Adrenal gland (tissue), 9 donors: ENCODE measurements at regions not wholly inside any gene's neighbourhood (a gene's known extent, or its start where the extent isn't known, plus 50 kb on each side); places are given as distances from the start of the nearest gene placed in this dataset.

Experiments used
- DNase-seq, 7 donors: peaks; one replicate each; pipeline ENCODE4 v3.0.0-alpha.2; 2019 to 2020
- H3K27ac ChIP-seq, 5 donors: fragments of 200-600 bp; sonication (generic) in 4 of 5; 1 replicate in 3 of 5; 2 replicates in 2 of 5; pipeline versions ENCODE4 v1.5.1 to v1.8.0; 2016 to 2020; ENCODE audit warnings: mild to moderate bottlenecking in 1 of 5
- H3K27me3 ChIP-seq: fragments of 200-600 bp; 2 replicates; pipeline ENCODE4 v1.8.0; 2021
- H3K36me3 ChIP-seq, 2 donors: fragments of 200-600 bp; replicated peaks in 1 of 2; 1 replicate in 1 of 2; 2 replicates in 1 of 2; pipeline versions ENCODE4 v1.5.1 to v1.8.0; 2018 to 2022
- H3K4me1 ChIP-seq, 2 donors: fragments of 200-600 bp; replicated peaks in 1 of 2; 1 replicate in 1 of 2; 2 replicates in 1 of 2; pipeline versions ENCODE4 v1.5.1 to v1.8.0; 2018 to 2021
- H3K4me3 ChIP-seq, 4 donors: fragments of 200-600 bp; sonication (generic) in 3 of 4; one replicate each; pipeline ENCODE4 v1.5.1; 2016 to 2018
- H3K9me3 ChIP-seq, 3 donors: fragments of 200-600 bp; sonication (generic) in 1 of 3; replicated peaks in 1 of 3; 1 replicate in 2 of 3; 2 replicates in 1 of 3; pipeline versions ENCODE4 v1.5.1 to v1.8.0; 2016 to 2021
- POLR2A ChIP-seq, 2 donors: fragments of 450-650 bp; IDR thresholded peaks; one replicate each; pipeline ENCODE4 v1.6.1; 2017; ENCODE audit warnings: antibody characterized with exemption in 2 of 2, mild to moderate bottlenecking in 2 of 2, moderate library complexity in 1 of 2
- WGBS, 4 donors: extraction: QIAGEN DNeasy Blood & Tissue Kit in 2 of 4; methylation state at CpG; one replicate each; pipeline versions ENCODE4 v1.1.5 to v1.1.7; 2013 to 2017; 5-methylcytosine and 5-hydroxymethylcytosine counted together
- intact Hi-C, 2 donors: fragments of 100-400 bp; cut with DNase I; formaldehyde crosslinking; loops; one replicate each; pipeline versions ENCODE4 v1.14.1 to v1.15.0; 2022 to 2023
- TF ChIP-seq, protein P1 (sequence below), 6 experiments: fragments of 450-650 bp in 4 of 6; fragments of 200-600 bp in 2 of 6; sonication (generic) in 1 of 6; IDR thresholded peaks; 1 replicate in 5 of 6; 2 replicates in 1 of 6; pipeline versions ENCODE4 v1.5.1 to v1.8.0; 2016 to 2021; ENCODE audit warnings: antibody characterized with exemption in 6 of 6, mild to moderate bottlenecking in 2 of 6, moderate library complexity in 1 of 6
- donor health status: healthy with polysubstance abuse.
- donor health status: Bipolar disorder and iron deficiency.
- donor health status: DM: yes; HTN: yes; CAD: no.
- donor health status: DM: no; HTN: no; CAD: no.
- donor health status: DM: no; HTN: no; CAD: no.

DNA sequence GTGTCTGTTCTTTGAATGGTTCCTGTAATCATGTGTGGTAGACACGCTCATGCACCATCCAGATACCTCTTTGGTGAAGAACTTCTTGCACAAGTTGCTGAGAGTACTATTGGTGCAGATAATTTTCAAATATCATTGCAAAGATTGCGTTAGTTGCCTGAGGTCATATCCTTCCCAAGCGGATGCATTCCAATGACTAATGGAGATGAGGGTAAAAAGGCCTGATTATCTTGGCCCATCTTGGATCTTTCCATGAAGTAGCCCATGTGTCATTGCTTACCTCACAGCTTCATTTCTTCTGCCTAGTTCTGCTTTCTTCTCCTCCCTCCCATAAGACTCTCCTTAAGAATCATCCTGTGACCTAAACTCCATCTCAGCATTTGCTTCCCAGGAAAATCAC is 384.9 kb upstream of the CNKSR2 start:
- WGBS, 4 donors = 77 to 83% (median 78%) methylated on average over 3 of the region's 3 CpGs
- TF ChIP-seq, protein P1, sequence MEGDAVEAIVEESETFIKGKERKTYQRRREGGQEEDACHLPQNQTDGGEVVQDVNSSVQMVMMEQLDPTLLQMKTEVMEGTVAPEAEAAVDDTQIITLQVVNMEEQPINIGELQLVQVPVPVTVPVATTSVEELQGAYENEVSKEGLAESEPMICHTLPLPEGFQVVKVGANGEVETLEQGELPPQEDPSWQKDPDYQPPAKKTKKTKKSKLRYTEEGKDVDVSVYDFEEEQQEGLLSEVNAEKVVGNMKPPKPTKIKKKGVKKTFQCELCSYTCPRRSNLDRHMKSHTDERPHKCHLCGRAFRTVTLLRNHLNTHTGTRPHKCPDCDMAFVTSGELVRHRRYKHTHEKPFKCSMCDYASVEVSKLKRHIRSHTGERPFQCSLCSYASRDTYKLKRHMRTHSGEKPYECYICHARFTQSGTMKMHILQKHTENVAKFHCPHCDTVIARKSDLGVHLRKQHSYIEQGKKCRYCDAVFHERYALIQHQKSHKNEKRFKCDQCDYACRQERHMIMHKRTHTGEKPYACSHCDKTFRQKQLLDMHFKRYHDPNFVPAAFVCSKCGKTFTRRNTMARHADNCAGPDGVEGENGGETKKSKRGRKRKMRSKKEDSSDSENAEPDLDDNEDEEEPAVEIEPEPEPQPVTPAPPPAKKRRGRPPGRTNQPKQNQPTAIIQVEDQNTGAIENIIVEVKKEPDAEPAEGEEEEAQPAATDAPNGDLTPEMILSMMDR (IDR thresholded peaks at IDR 0.05) = no peak
- no peak for TF ChIP-seq POLR2A (IDR thresholded peaks at IDR 0.05)
- no peak for DNase-seq
- Histone ChIP-seq H3K4me3 (no peak overlapping the region), H3K36me3 (no peaks in the 10 kb centered on the region), H3K27ac (no peak overlapping the region), H3K4me1 (no peaks in the 10 kb centered on the region), H3K9me3 (no peaks in the 10 kb centered on the region), H3K27me3 (no peaks in the 10 kb centered on the region)
- intact Hi-C loops = no loop called here

DNA sequence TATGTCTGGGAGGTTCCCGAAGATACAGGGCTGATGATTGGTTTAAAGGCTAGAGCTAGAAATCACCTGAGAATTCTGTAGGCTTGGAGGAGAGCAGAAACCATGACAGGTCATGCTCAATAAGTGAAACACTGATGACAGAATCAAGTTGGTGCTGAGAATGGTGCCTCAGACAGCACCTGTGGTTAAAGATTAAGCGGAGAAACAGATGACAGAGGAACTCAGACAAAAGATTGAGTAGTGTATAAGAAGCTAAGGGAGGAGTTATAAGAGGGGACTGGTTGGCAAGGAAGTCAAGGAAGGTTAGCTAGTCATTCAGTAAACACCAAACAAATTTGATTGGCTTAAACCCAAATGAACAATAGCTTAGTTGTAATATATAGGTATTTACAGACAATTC is 385.4 kb upstream of the CNKSR2 start:
- no peak for TF ChIP-seq POLR2A (IDR thresholded peaks at IDR 0.05)
- TF ChIP-seq, protein P1 (IDR thresholded peaks at IDR 0.05) = no peak
- H3K4me1 ChIP-seq = no peaks in the 10 kb centered on the region
- no peaks in the 10 kb centered on the region for H3K36me3 ChIP-seq
- no peak overlapping the region for H3K27ac ChIP-seq
- no peak overlapping the region for H3K4me3 ChIP-seq
- H3K27me3 ChIP-seq = no peaks in the 10 kb centered on the region
- WGBS, 4 donors = 62 to 82% (median 73%) methylated on average over 2 of the region's 2 CpGs
- no peak for DNase-seq
- intact Hi-C loops = no loop called here
- no peaks in the 10 kb centered on the region for H3K9me3 ChIP-seq

DNA sequence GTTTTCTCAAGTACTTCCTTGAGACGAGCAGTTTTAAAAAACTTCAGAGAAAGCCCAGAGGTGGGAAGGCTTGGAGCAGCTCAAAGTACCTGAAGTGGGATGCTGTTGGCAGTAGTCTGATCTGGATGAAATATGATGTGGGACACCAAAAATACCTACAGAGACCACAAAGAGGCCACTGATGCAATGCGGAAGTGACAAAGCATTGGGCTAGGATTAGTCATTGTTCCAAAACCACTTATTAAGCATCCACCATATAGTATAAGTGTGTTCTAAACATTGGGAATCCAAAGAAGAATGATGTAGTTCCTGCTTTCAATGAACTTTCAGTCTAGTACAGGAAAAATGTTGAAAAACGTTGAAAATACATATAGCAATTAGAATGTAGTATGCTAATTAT is 386.1 kb upstream of the CNKSR2 start:
- intact Hi-C loops = no loop called here
- Histone ChIP-seq H3K36me3 (no peaks in the 10 kb centered on the region), H3K27ac (no peak overlapping the region), H3K27me3 (no peaks in the 10 kb centered on the region), H3K4me1 (no peaks in the 10 kb centered on the region), H3K9me3 (no peaks in the 10 kb centered on the region), H3K4me3 (no peak overlapping the region)
- TF ChIP-seq, protein P1 (IDR thresholded peaks at IDR 0.05) = no peak
- WGBS, 4 donors = 61 to 64% (median 63%) methylated on average over 3 of the region's 3 CpGs
- no peak for DNase-seq

DNA sequence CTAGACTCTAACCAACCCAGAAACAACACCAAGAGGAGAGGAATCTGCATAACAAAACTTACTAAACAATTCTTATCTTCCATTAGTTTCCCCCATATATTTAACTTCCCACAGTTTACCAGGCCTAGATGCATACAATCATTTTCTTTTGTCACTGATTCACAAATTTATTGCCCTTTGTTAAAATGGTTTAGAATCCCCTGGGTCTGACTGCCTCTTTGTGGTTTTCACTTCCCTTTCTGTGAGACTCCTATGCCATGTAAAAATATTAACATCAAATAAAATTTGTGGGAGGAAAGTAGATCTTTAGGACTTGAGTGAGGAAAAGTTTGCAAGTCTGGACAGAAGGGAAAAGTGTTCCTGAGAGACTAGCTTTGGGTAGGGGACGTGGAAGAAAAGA is 393.8 kb upstream of the CNKSR2 start:
- intact Hi-C loops = no loop called here
- H3K4me1 ChIP-seq = no peaks in the 10 kb centered on the region
- H3K27me3 ChIP-seq = peaks cover 4% of the 10 kb centered on the region
- TF ChIP-seq, protein P1 (IDR thresholded peaks at IDR 0.05) = no peak
- TF ChIP-seq POLR2A (IDR thresholded peaks at IDR 0.05) = no peak
- no peak for DNase-seq
- no peak overlapping the region for H3K27ac ChIP-seq
- no peak overlapping the region for H3K4me3 ChIP-seq
- H3K9me3 ChIP-seq = no peaks in the 10 kb centered on the region
- H3K36me3 ChIP-seq = no peaks in the 10 kb centered on the region
- 49 to 69% (median 58%) methylated on average over 1 of the region's 1 CpG for whole genome bisulfite sequencing, 4 donors
